IMR-90 (cell line): ENCODE measurements at regions not wholly inside any gene's neighbourhood (a gene's known extent, or its start where the extent isn't known, plus 50 kb on each side); places are given as distances from the start of the nearest gene placed in this dataset.

Experiments
- CHD1 ChIP-seq: IDR thresholded peaks from 2 replicates; pipeline ENCODE4 v1.6.1; 2012; ENCODE audit warnings: low read depth, low read length, improper control_type of control experiment
- CTCF ChIP-seq: conservative IDR thresholded peaks from 2 replicates; pipeline ENCODE4 v1.5.1; 2012; ENCODE audit warnings: mild to moderate bottlenecking, low read depth, low read length, improper control_type of control experiment
- NFE2L2 ChIP-seq: fragments of 150-350 bp; IDR thresholded peaks from 2 replicates; pipeline ENCODE4 v1.6.1; 2016; ENCODE audit warnings: low read depth, mild to moderate bottlenecking, low read length
- POLR2A ChIP-seq: IDR thresholded peaks from 2 replicates; pipeline ENCODE4 v1.6.1; 2012; ENCODE audit warnings: mild to moderate bottlenecking, low read depth, low read length
- RCOR1 ChIP-seq: IDR thresholded peaks from 2 replicates; pipeline ENCODE4 v1.6.1; 2012; ENCODE audit warnings: mild to moderate bottlenecking, low read length, improper control_type of control experiment; ENCODE audit not compliant: insufficient replicate concordance
- SMC3 ChIP-seq: fragments of 150-350 bp; IDR thresholded peaks from 2 replicates; pipeline ENCODE4 v1.6.1; 2016; ENCODE audit warnings: low read depth, mild to moderate bottlenecking, antibody characterized with exemption, low read length, moderate library complexity
- USF2 ChIP-seq: fragments of 150-350 bp; IDR thresholded peaks from 2 replicates; pipeline ENCODE4 v1.6.1; 2017; ENCODE audit warnings: mild to moderate bottlenecking, antibody characterized with exemption, low read length, low read depth

GRCh38 chr7:85828614-85829013, 641.8 kb upstream of the SEMA3D start:
- TF ChIP-seq POLR2A (no peak), CTCF (no peak), NFE2L2 (no peak), USF2 (no peak), CHD1 (no peak), RCOR1 (no peak), SMC3 (no peak)
